ENCODE measurements at regions not wholly inside any gene's neighbourhood (a gene's known extent, or its start where the extent isn't known, plus 50 kb on each side); places are given as distances from the start of the nearest gene placed in this dataset.

DNA sequence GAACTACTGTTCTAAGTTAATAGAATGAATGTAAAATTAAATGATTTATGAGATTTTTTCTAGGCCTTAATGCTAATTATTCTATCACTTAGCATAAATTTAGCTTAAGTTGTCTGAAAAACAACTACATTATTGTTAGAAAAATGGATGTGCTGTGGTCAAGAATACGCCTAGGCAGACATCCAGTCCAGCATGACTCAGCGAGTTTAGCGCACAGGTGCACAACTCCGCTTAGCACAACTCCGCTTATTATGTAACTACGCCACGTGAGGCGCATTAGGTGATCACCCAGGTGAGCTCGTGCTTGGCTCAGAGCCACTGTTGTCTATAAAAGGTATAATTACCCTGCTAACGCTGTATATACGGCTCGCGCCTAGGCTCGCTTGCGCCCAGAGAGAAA, 1043.6 kb upstream of the ADGRL4 start:
- H3K36me3 Mint-ChIP-seq (ENCODE audit: low read depth): no peaks in the 10 kb centered on the region

DNA sequence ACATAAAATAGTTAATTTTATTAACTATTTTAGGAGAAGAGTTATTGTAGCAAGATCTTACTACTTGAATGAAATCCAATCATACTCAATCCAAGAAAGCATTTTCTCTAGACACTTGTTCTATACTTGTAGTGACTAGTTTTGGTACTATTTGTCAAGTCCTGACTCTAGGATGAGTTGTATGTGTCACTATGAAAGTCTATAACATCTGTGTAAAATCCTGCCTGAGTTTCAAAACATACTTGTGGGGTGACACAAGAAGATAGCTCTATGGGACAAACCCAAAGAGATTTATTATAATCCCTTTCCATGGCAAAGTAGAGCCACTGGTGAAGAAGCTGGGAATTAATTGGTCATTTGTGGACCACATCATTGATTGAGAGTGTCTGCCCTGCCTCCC, 1042.2 kb upstream of the ADGRL4 start:
- H3K9me3 Mint-ChIP-seq: peaks cover 2% of the 10 kb centered on the region
- DNase-seq (no peak), ATAC-seq (ENCODE audit: low read depth) (no peak)
- intact Hi-C loops (cut with micrococcal nuclease): no loop called here
- no peaks in the 10 kb centered on the region for H3K4me1 Mint-ChIP-seq
- ChIA-PET CTCF (no interaction called here), POLR2A (no interaction called here)
- H3K27me3 Mint-ChIP-seq: no peaks in the 10 kb centered on the region
- H3K4me3 Mint-ChIP-seq: no peak overlapping the region
- H3K27ac Mint-ChIP-seq: no peak overlapping the region
- TF ChIP-seq, protein P1, sequence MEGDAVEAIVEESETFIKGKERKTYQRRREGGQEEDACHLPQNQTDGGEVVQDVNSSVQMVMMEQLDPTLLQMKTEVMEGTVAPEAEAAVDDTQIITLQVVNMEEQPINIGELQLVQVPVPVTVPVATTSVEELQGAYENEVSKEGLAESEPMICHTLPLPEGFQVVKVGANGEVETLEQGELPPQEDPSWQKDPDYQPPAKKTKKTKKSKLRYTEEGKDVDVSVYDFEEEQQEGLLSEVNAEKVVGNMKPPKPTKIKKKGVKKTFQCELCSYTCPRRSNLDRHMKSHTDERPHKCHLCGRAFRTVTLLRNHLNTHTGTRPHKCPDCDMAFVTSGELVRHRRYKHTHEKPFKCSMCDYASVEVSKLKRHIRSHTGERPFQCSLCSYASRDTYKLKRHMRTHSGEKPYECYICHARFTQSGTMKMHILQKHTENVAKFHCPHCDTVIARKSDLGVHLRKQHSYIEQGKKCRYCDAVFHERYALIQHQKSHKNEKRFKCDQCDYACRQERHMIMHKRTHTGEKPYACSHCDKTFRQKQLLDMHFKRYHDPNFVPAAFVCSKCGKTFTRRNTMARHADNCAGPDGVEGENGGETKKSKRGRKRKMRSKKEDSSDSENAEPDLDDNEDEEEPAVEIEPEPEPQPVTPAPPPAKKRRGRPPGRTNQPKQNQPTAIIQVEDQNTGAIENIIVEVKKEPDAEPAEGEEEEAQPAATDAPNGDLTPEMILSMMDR (IDR thresholded peaks at IDR 0.05): no peak
- no peaks in the 10 kb centered on the region for H3K36me3 Mint-ChIP-seq (ENCODE audit: low read depth)

More for the DNA sequence above, 1043.6 kb upstream of the ADGRL4 start:
- POLR2A ChIA-PET: no interaction called here
- ATAC-seq (ENCODE audit: low read depth) (no peak), DNase-seq (no peak)
- intact Hi-C loops (cut with micrococcal nuclease): no loop called here
- CTCF ChIA-PET: no interaction called here
- no peaks in the 10 kb centered on the region for H3K27me3 Mint-ChIP-seq
- H3K27ac Mint-ChIP-seq: no peak overlapping the region
- H3K4me1 Mint-ChIP-seq: no peaks in the 10 kb centered on the region
- peaks cover 2% of the 10 kb centered on the region for H3K9me3 Mint-ChIP-seq
- H3K4me3 Mint-ChIP-seq: no peak overlapping the region
- TF ChIP-seq, protein P1 (IDR thresholded peaks at IDR 0.05): no peak

DNA sequence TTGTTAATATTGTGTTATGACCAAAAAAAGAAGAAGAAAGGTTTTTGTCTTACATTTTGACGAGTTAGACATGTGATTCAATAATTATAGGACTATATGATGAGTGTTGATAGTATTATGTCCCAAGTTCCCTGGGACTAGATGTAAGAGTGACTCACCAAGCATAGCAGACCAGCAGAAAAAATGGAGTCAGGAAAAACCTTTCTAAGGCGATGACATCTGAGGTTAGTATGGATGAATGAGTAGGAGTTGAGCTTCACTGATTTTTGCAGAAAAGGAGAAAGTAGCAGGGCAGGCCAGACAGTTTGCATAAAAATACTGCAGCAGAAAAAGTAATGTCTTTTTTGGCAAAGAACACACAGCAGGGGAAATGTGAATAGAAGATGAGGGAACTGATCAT, 1041.3 kb upstream of the ADGRL4 start:
- CTCF ChIA-PET: no interaction called here
- intact Hi-C loops (cut with micrococcal nuclease): no loop called here
- Mint-ChIP-seq H3K4me1 (no peaks in the 10 kb centered on the region), H3K4me3 (no peak overlapping the region), H3K27ac (no peak overlapping the region), H3K9me3 (peaks cover 2% of the 10 kb centered on the region), H3K27me3 (no peaks in the 10 kb centered on the region), H3K36me3 (ENCODE audit: low read depth) (no peaks in the 10 kb centered on the region)
- DNase-seq (no peak), ATAC-seq (ENCODE audit: low read depth) (no peak)
- POLR2A ChIA-PET: no interaction called here
- TF ChIP-seq, protein P1 (IDR thresholded peaks at IDR 0.05): no peak

DNA sequence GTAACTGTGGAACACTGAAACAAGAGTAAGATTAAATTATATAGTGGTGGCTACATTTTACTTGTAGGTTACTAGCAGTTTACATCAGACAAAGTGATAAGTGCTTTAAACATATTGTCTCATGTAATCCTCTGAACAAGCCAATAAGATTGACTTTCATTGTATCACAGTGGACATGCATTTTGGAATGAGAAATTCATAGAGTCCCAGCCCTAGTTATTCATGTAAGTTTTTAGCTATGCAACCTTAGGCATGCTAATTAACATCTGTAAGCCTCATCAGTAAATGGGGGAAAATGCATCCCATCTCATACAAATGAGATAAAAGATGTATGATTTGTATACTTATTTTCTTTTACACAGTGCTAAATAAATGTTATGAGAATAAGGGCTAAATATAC, 1038.1 kb upstream of the ADGRL4 start:
- no peaks in the 10 kb centered on the region for H3K9me3 Mint-ChIP-seq
- ATAC-seq (ENCODE audit: low read depth) (no peak), DNase-seq (no peak)
- H3K4me3 Mint-ChIP-seq: no peak overlapping the region
- no peaks in the 10 kb centered on the region for H3K36me3 Mint-ChIP-seq (ENCODE audit: low read depth)
- TF ChIP-seq, protein P1 (IDR thresholded peaks at IDR 0.05): no peak
- CTCF ChIA-PET: no interaction called here
- H3K27me3 Mint-ChIP-seq: no peaks in the 10 kb centered on the region
- intact Hi-C loops (cut with micrococcal nuclease): no loop called here
- POLR2A ChIA-PET: no interaction called here
- H3K27ac Mint-ChIP-seq: no peak overlapping the region
- no peaks in the 10 kb centered on the region for H3K4me1 Mint-ChIP-seq

DNA sequence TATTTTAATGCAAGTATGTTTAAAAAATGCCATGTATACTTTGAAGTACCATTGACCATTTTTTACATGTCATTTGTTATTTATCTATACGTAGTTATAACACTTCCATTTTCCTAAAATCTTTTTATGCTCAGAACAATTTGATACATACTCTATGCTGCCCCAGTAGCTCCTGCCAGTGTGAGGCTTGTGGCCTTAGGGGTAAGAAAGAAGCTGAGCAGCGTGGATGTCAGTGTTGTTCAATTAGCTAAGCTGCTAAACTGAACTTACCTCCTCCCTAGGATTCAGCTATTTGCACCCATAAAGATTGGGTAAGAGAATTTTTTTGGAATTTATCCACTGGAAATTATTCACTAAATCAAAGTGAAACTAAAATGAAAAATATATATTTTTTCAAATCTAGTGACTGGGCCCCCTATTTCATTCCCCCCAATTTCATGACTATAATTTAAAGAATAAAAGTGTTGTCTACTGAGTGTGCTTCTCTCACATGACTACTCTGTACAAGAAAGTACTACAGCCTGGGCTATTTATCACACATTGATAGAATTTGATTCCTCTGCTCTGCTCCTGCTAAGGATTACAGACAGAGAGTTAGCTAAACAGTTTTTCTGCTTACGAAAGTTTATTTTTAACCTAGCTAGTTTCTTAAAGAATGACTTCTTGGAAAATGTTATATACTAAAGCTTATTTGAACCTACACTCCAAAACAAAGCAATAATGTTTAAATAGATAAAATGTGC, 1030.3 kb upstream of the ADGRL4 start:
- ChIA-PET POLR2A (no interaction called here), CTCF (no interaction called here)
- Mint-ChIP-seq H3K36me3 (ENCODE audit: low read depth) (no peaks in the 10 kb centered on the region), H3K9me3 (peaks cover 3% of the 10 kb centered on the region), H3K27me3 (no peaks in the 10 kb centered on the region), H3K4me3 (no peak overlapping the region), H3K4me1 (no peaks in the 10 kb centered on the region), H3K27ac (no peak overlapping the region)
- TF ChIP-seq, protein P1 (IDR thresholded peaks at IDR 0.05): no peak
- ATAC-seq (ENCODE audit: low read depth): no peak
- DNase-seq: no peak
- intact Hi-C loops (cut with micrococcal nuclease): no loop called here
